Immature natural killer cell (primary cell): ENCODE measurements at regions not wholly inside any gene's neighbourhood (a gene's known extent, or its start where the extent isn't known, plus 50 kb on each side); places are given as distances from the start of the nearest gene placed in this dataset.
"Not testable (repeated sequence)": the region's sequence is repeated elsewhere in the genome, so short reads cannot be mapped to it uniquely, and the experiment has no call there.

ENCODE experiments used
- DNase-seq, 3 donors: peaks; one replicate each; pipeline ENCODE4 v3.0.0; 2022; ENCODE audit warnings: mixed read lengths in 1 of 3
- H3K27ac Mint-ChIP-seq, 6 donors: one replicate each; pipeline ENCODE4 v1.8.0; 2020; ENCODE audit warnings: mixed read lengths in 6 of 6, mild to moderate bottlenecking in 5 of 6, inconsistent platforms in 4 of 6, moderate library complexity in 3 of 6
- H3K27me3 Mint-ChIP-seq, 3 donors: one replicate each; pipeline ENCODE4 v1.8.0; 2020 to 2021; ENCODE audit warnings: low read depth in 3 of 3, mild to moderate bottlenecking in 3 of 3, mixed read lengths in 3 of 3, moderate library complexity in 3 of 3, inconsistent platforms in 1 of 3
- H3K36me3 Mint-ChIP-seq, 3 donors: one replicate each; pipeline ENCODE4 v1.8.0; 2020; ENCODE audit warnings: mixed read lengths in 3 of 3, inconsistent platforms in 2 of 3, mild to moderate bottlenecking in 2 of 3
- H3K4me1 Mint-ChIP-seq, 2 donors: one replicate each; pipeline ENCODE4 v1.8.0; 2020; ENCODE audit warnings: inconsistent platforms in 2 of 2, mild to moderate bottlenecking in 2 of 2, mixed read lengths in 2 of 2, moderate library complexity in 1 of 2
- H3K4me3 Mint-ChIP-seq, 5 donors: one replicate each; pipeline ENCODE4 v1.8.0; 2020; ENCODE audit warnings: mild to moderate bottlenecking in 5 of 5, mixed read lengths in 5 of 5, inconsistent platforms in 3 of 5, moderate library complexity in 3 of 5
- H3K9me3 Mint-ChIP-seq, 6 donors: one replicate each; pipeline ENCODE4 v1.8.0; 2020; ENCODE audit warnings: mild to moderate bottlenecking in 6 of 6, mixed read lengths in 6 of 6, inconsistent platforms in 4 of 6, moderate library complexity in 3 of 6

DNA sequence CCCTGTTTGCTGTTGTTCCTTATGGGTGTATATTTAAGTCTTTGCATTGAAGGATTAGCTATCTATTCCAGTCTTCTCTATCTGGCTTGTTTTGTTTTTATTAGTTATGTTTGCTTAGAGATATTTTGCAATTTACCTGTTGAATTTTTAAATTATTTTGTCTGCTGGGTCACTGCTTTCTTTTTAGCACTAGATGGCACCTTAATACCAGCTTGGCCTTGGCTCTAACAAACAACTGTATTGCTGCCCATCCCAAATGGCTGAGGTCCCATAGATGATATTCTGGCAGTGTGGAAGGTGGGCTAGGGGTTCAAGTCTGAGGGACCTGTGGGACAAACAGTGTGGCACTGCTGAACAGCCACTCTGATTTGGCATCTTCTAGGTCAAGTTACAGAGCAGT lies 144.0 kb upstream of the FBXO33 start:
- H3K4me1 Mint-ChIP-seq = no peaks in the 10 kb centered on the region
- no peak overlapping the region for H3K4me3 Mint-ChIP-seq
- peaks cover 15 to 70% (median 41%) of the 10 kb centered on the region in 6 donors for H3K9me3 Mint-ChIP-seq
- peaks cover 0 to 4% (median 3%) of the 10 kb centered on the region in 3 donors for H3K36me3 Mint-ChIP-seq
- no peak for DNase-seq
- no peak overlapping the region for H3K27ac Mint-ChIP-seq
- no peaks in the 10 kb centered on the region for H3K27me3 Mint-ChIP-seq

DNA sequence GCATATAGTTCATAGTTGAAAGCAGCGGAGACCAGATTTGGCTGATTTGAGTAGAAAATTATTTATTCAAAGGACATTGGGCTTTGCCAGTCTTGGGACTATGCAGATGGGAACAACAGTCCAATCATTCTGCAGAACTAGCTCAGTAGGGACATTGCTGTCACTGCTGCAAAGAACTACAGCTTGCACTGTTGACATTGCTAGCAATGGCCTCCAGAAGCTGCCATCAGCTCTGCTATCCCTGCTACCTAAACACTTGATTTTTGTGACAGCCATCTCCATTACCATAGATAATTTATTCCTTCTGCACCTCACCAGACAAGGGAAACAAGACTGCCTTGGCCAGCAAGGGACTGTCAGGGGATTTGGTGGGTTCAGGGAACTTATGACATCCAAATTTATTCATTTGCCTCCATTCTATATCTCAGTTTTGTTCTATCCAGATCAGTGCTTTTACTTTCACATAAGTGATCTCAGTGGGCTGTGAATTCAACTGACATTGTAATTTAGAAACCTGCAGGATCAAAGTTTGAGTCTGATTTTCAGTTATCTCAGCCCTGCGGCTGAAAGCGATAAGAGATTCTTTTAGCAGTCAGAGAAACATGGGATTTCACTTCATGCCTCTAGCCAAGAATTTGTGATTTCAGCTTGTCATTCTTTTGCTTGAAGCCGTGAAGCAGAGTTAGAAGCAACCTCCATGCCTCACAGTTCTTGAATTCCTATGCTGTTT lies 136.7 kb upstream of the FBXO33 start:
- Mint-ChIP-seq H3K4me3 (no peak overlapping the region), H3K27ac (no peak overlapping the region), H3K27me3 (no peaks in the 10 kb centered on the region), H3K9me3 (peaks cover 15 to 60% (median 36%) of the 10 kb centered on the region in 6 donors), H3K4me1 (no peaks in the 10 kb centered on the region), H3K36me3 (no peaks in the 10 kb centered on the region)
- no peak for DNase-seq

DNA sequence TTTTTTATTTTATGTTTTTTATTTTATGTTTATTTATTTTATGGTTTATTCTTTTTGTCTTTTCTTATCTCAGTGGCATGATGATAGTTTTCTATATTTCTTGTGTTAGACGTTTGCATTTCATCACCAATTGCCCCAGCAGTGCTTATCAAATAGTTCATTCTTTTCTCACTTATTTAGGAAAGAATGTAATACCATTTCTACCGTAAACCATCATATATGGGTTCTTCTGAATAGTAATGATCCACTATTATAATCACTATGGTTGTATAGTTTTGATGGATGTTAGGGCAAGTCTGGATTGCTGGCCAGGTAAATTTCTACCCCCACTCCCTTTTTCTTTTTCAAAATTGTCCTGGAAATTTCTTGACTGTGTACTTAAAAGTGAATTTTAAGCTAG lies 134.6 kb upstream of the FBXO33 start:
- H3K4me3 Mint-ChIP-seq = no peak overlapping the region
- H3K4me1 Mint-ChIP-seq = no peaks in the 10 kb centered on the region
- no peaks in the 10 kb centered on the region for H3K27me3 Mint-ChIP-seq
- H3K9me3 Mint-ChIP-seq = peaks cover 12 to 58% (median 29%) of the 10 kb centered on the region in 6 donors
- DNase-seq = no peak
- H3K27ac Mint-ChIP-seq = no peak overlapping the region
- H3K36me3 Mint-ChIP-seq = peaks cover 0 to 3% (median 0%) of the 10 kb centered on the region in 3 donors

DNA sequence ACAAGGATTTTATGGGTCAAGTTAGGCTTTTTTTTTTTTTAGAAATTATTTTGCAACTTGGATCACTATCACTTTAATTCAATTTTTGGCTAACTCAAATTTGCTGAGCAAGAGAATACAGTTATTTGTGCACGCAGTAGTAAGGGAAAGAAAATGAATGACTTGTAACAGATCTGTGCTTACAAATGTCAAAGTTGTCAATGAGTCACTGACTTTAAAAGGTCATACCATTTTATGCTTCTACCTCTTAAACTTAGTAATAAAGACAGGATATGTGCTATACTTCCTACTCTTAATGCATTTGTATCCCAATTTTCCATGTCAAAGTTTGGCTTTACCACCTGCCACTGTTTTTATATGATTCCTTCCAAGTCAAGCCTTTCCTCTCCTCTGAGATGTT lies 131.1 kb upstream of the FBXO33 start:
- no peaks in the 10 kb centered on the region for H3K27me3 Mint-ChIP-seq
- DNase-seq = no peak
- peaks cover 0 to 5% (median 5%) of the 10 kb centered on the region in 3 donors for H3K36me3 Mint-ChIP-seq
- no peak overlapping the region for H3K27ac Mint-ChIP-seq
- peaks cover 11 to 73% (median 38%) of the 10 kb centered on the region in 6 donors for H3K9me3 Mint-ChIP-seq
- H3K4me1 Mint-ChIP-seq = no peaks in the 10 kb centered on the region
- no peak overlapping the region for H3K4me3 Mint-ChIP-seq

DNA sequence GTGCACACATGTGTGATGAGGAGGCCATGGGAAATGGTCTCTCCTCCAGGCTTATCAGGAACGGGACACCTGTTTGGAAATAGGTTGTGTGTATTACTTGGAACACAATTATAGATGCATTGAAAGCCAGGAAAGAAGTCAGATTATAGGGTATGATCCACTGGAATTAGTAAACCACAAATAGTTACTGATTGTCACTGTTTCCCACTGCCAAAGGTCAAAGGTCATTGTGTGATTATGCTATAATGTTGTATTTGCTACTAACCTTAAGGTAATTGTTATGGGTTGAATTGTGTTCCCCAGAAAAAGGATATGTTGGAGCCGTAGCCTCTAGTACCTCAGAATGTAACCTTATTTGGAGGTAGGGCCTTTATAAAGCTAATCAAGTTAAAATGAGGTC lies 129.9 kb upstream of the FBXO33 start:
- H3K4me1 Mint-ChIP-seq = no peaks in the 10 kb centered on the region
- peaks cover 0 to 5% (median 5%) of the 10 kb centered on the region in 3 donors for H3K36me3 Mint-ChIP-seq
- H3K27ac Mint-ChIP-seq = no peak overlapping the region
- peaks cover 13 to 70% (median 37%) of the 10 kb centered on the region in 6 donors for H3K9me3 Mint-ChIP-seq
- H3K27me3 Mint-ChIP-seq = no peaks in the 10 kb centered on the region
- DNase-seq = no peak
- no peak overlapping the region for H3K4me3 Mint-ChIP-seq

DNA sequence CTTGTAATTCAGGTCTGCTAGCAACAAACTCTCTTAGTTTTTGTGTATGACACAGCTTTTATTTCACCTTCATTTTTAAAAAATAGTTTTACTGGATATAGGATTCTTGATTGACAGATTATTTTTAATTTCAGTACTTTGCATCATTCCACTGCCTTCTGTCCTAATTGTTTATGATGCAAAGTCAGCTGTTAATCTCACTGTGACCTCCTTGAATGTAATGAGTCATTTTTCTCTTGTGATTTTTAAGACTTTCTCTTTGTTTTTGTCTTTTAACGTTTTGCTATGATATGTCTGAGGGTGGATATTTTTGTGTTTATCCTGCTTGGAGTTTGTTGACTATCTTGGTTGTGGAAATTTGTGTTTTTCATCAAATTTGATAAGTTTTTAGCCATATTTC lies 126.3 kb upstream of the FBXO33 start:
- no peak for DNase-seq
- no peak overlapping the region for H3K4me3 Mint-ChIP-seq
- H3K4me1 Mint-ChIP-seq = no peaks in the 10 kb centered on the region
- no peak overlapping the region for H3K27ac Mint-ChIP-seq
- H3K27me3 Mint-ChIP-seq = no peaks in the 10 kb centered on the region
- H3K36me3 Mint-ChIP-seq = peaks cover 0 to 8% (median 5%) of the 10 kb centered on the region in 3 donors
- peaks cover 21 to 81% (median 39%) of the 10 kb centered on the region in 6 donors for H3K9me3 Mint-ChIP-seq

DNA sequence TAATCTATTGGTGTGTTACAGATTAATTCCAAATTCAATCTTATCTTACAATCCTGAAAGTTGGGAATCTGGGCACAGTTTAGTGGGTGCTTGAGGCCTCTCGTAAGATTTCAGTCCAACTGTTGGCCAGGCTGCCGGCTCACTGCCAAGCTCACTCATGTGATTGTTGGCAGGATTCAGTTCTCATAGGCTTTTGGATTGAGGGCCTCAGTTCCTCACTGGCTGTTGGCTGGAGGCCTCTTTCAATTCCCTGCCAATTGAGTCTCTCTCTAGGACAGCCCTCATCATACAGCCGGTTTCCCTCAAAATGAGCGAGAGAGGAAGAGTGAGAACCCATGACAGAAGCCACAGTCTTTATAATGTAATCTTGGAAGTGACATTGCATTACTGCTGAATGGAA lies 123.5 kb upstream of the FBXO33 start:
- Mint-ChIP-seq H3K27me3 (no peaks in the 10 kb centered on the region), H3K9me3 (peaks cover 27 to 62% (median 38%) of the 10 kb centered on the region in 6 donors), H3K27ac (no peak overlapping the region), H3K36me3 (peaks cover 0 to 8% (median 0%) of the 10 kb centered on the region in 3 donors), H3K4me3 (no peak overlapping the region), H3K4me1 (no peaks in the 10 kb centered on the region)
- DNase-seq = no peak

DNA sequence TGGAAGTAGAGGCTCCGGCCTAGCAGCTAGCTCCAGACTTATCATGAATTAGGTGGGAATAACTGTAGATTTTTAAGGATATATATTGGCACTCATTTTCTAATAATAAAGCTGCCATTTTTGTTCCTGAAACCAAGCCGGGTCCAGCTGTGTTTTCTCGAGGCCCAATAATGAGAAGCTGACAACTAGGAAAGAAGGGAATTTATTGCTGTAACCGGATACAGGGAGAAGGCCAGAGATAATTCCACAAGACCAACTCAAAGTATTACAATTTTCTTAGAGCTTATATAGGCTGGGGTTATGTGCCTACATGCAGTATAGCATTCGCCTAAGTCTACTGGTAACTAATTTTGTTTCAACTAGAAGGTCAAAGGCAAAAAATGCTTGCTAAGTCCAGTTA lies 122.3 kb upstream of the FBXO33 start:
- Mint-ChIP-seq H3K4me3 (no peak overlapping the region), H3K27ac (no peak overlapping the region), H3K4me1 (no peaks in the 10 kb centered on the region), H3K36me3 (peaks cover 0 to 8% (median 3%) of the 10 kb centered on the region in 3 donors), H3K27me3 (no peaks in the 10 kb centered on the region), H3K9me3 (peaks cover 24 to 58% (median 37%) of the 10 kb centered on the region in 6 donors)
- DNase-seq = no peak

DNA sequence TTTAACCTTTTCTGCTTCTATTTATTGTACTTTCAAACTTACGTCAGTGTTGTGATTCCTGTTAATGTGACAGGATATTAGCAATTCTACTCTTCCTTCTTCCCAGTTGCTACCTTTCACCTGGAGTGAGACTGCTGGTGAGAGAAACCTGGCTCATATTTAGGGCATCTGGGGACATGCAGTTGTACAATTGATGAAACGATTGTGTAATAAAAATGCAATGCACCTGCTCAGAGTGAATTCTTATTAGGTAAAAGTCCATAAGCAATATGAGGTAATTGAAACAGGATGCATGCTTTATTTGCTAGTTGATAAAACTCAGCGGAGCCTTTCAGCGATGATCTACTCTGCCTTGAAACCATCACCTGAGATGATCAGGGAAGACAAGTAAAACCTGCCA lies 116.1 kb upstream of the FBXO33 start:
- H3K36me3 Mint-ChIP-seq = peaks cover 0 to 7% (median 0%) of the 10 kb centered on the region in 3 donors
- H3K27me3 Mint-ChIP-seq = no peaks in the 10 kb centered on the region
- peaks cover 23 to 65% (median 44%) of the 10 kb centered on the region in 6 donors for H3K9me3 Mint-ChIP-seq
- no peaks in the 10 kb centered on the region for H3K4me1 Mint-ChIP-seq
- H3K4me3 Mint-ChIP-seq = no peak overlapping the region
- no peak for DNase-seq
- no peak overlapping the region for H3K27ac Mint-ChIP-seq

DNA sequence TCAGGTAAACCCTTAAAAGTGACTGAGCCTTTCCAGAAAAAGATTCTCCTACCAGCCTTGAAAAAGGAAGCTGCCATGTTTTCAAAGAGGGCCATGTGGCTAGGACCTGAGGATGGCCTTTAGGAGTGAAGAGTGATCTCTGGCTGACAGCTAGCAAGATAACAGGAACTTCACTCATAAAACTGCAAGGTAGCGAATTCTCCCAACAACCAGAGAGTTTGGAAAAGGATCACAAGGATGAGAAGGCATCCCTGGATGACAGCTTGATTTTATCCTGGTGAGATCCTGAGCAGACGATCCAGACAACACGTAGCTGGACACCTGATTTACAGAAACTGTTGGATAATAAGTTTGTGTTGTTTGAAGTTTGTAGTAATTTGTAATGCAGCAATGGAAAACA lies 115.6 kb upstream of the FBXO33 start:
- no peaks in the 10 kb centered on the region for H3K27me3 Mint-ChIP-seq
- H3K4me3 Mint-ChIP-seq = no peak overlapping the region
- no peak overlapping the region for H3K27ac Mint-ChIP-seq
- H3K36me3 Mint-ChIP-seq = peaks cover 0 to 7% (median 0%) of the 10 kb centered on the region in 3 donors
- no peaks in the 10 kb centered on the region for H3K4me1 Mint-ChIP-seq
- no peak for DNase-seq
- H3K9me3 Mint-ChIP-seq = peaks cover 23 to 64% (median 43%) of the 10 kb centered on the region in 6 donors

DNA sequence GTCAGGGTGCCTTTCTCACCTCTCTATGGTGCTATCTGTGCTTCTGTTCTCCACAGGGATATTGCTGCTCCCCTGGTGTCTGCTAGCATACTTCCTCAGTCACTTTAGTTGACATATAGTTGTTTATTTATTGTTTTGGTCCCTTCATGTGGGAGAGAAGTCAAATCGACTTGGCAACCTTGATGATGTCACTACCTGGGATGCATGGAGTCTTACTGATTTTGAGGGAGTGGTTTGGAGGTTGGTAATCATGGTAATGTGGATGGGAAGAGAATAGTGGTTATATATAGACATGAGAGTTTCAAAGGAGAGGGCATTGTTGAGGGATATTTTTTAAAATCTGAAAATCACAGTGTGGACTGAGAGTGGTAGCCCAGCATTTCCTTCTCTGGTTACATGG lies 73.6 kb upstream of the FBXO33 start:
- peaks cover 0 to 5% (median 4%) of the 10 kb centered on the region in 3 donors for H3K36me3 Mint-ChIP-seq
- no peak overlapping the region for H3K4me3 Mint-ChIP-seq
- no peak for DNase-seq
- H3K27ac Mint-ChIP-seq = no peak overlapping the region
- peaks cover 1 to 5% (median 2%) of the 10 kb centered on the region in 3 donors for H3K27me3 Mint-ChIP-seq
- peaks cover 10 to 37% (median 18%) of the 10 kb centered on the region in 6 donors for H3K9me3 Mint-ChIP-seq
- H3K4me1 Mint-ChIP-seq = no peaks in the 10 kb centered on the region

DNA sequence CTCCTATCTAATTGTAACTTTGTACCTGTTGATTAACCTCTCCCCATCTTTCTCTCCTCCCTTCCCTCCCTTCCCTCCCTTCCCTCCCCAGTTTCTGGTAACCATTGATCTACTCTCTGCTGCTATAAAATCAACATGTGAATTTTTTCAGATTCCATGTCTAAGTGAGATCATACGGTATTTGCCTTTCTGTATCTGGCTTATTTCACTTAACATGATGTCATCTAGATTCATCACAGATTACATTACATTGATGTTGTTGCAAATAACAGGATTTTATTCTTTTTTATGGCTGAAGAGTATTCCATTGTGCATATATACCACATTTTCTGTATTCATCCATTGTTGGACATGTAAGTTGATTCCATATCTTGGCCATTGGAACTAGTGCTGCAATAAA lies 68.0 kb upstream of the FBXO33 start:
- DNase-seq = no peak
- Mint-ChIP-seq H3K4me3 (no peak overlapping the region), H3K36me3 (no peaks in the 10 kb centered on the region), H3K4me1 (no peaks in the 10 kb centered on the region), H3K27ac (no peak overlapping the region), H3K27me3 (peaks cover 0 to 7% (median 2%) of the 10 kb centered on the region in 3 donors), H3K9me3 (peaks cover 0 to 7% (median 4%) of the 10 kb centered on the region in 6 donors)

DNA sequence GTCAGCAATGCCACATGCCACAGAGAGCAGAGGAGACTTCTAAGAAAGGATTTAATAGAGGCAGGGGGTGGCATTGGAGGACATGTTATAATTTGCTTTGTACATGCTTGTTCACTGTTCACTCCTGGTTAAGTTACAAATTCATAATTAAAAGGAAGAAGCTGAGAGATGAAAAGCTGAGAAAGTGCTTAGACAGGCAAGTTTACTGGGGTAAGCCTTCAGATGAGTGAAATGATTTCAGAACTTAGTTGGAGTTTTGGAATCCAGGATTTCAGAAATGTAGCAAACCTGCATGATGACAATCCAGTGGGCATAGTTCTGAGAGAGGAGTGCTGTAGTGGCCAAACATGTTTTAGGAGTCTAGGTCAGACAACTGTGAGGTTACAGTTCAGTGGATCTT lies 67.3 kb upstream of the FBXO33 start:
- H3K9me3 Mint-ChIP-seq = peaks cover 0 to 5% (median 2%) of the 10 kb centered on the region in 6 donors
- no peak overlapping the region for H3K4me3 Mint-ChIP-seq
- DNase-seq = no peak
- no peaks in the 10 kb centered on the region for H3K36me3 Mint-ChIP-seq
- H3K27me3 Mint-ChIP-seq = peaks cover 0 to 4% (median 2%) of the 10 kb centered on the region in 3 donors
- no peaks in the 10 kb centered on the region for H3K4me1 Mint-ChIP-seq
- H3K27ac Mint-ChIP-seq = no peak overlapping the region

DNA sequence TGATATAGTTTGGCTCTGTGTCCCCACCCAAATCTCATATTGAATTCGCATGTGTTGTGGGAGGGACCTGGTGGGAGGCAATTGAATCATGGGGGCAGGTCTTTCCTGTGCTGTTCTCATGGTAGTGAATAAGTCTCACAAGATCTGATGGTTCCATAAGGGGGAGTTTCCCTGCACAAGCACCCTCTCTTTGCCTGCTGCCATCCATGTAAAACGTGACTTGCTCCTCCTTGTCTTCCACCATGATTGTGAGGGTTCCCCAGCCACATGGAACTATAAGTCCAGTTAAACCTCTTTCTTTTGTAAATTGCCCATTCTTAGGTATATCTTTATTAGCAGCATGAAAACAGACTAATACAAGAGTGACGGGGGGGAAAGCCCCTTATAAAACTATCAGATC lies 65.4 kb upstream of the FBXO33 start:
- DNase-seq, H3K36me3 Mint-ChIP-seq, H3K9me3 Mint-ChIP-seq, H3K4me1 Mint-ChIP-seq, H3K27me3 Mint-ChIP-seq, H3K4me3 Mint-ChIP-seq, H3K27ac Mint-ChIP-seq: not testable (repeated sequence)

DNA sequence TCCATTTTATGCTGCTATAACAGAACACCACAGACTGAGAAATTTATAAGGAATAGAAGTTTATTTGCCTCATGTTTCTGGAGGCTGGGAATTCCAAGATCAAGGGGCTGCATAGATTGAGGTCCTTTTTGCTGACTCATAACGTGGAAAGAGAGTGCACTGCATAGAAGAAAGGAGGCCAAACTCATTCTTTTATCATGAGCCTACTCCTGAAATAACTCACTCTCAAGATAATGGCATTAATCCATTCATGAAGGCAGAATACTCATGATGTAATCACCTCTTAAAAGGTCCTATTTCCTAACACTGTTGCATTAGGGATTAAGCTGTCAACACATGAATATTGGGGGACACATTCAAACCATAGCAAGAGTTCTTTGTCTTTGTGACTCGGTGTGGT lies 60.0 kb upstream of the FBXO33 start:
- peaks cover 0 to 4% (median 0%) of the 10 kb centered on the region in 3 donors for H3K27me3 Mint-ChIP-seq
- H3K4me3 Mint-ChIP-seq = no peak overlapping the region
- H3K4me1 Mint-ChIP-seq = no peaks in the 10 kb centered on the region

More for the DNA sequence above, 60.0 kb upstream of the FBXO33 start:
- no peak overlapping the region for H3K27ac Mint-ChIP-seq
- H3K9me3 Mint-ChIP-seq = peaks cover 0 to 5% (median 1%) of the 10 kb centered on the region in 6 donors
- DNase-seq = no peak
- H3K36me3 Mint-ChIP-seq = no peaks in the 10 kb centered on the region
